ENCODE measurements at regions not wholly inside any gene's neighbourhood (a gene's known extent, or its start where the extent isn't known, plus 50 kb on each side); places are given as distances from the start of the nearest gene placed in this dataset.

GRCh38 chr18:42275138-42275535, 320.1 kb downstream of the PIK3C3 start:
- TF ChIP-seq CTCF (conservative IDR thresholded peaks at IDR 0.05 in 1 of 2, IDR thresholded peaks at IDR 0.05 in 1 of 2; ENCODE audit: low read depth in 1 of 2, low read length in 2 of 2): no peak
- no peak for TF ChIP-seq EZH2 (IDR thresholded peaks at IDR 0.05; ENCODE audit: low read length, missing control alignments)

Measured in fibroblast of lung (primary cell).